ENCODE measurements at regions not wholly inside any gene's neighbourhood (a gene's known extent, or its start where the extent isn't known, plus 50 kb on each side); places are given as distances from the start of the nearest gene placed in this dataset.
"Not testable (repeated sequence)": the region's sequence is repeated elsewhere in the genome, so short reads cannot be mapped to it uniquely, and the experiment has no call there.

DNA sequence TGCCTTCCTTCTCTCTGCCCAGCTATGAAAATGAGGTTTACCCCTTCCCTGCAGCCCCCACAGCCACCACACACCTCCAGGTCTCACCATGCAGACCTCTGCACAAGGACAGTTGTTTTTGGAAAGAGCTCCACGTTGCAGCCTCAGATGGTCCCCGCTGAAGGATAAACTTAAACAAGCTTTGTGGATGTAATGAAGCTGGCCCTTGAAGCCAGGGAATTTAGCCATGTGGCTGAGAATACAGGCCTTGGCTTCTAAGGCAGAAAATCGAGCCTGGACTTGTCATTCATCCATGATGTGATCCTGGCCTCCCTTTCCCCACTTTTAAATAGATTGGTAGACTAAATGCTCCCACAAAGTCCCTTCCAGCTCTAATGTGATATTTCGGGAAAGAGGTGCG is 79.4 kb downstream of the TBX3 start:
- H2AFZ ChIP-seq (ENCODE audit: low read length): no peak overlapping the region
- no peaks in the 10 kb centered on the region for H3K4me1 ChIP-seq (ENCODE audit: insufficient read depth, low read length)
- H3K27me3 ChIP-seq (ENCODE audit: low read length): peaks cover 43% of the 10 kb centered on the region
- H3K4me3 ChIP-seq (ENCODE audit: low read length): no peak overlapping the region
- no peak overlapping the region for H3K9ac ChIP-seq (ENCODE audit: low read length)
- H3K79me2 ChIP-seq (ENCODE audit: low read length): no peaks in the 10 kb centered on the region
- no peak overlapping the region for H3K4me2 ChIP-seq (ENCODE audit: low read length)
- no peaks in the 10 kb centered on the region for H3K9me2 ChIP-seq (replicated peaks; ENCODE audit: low read length)
- H3K27ac ChIP-seq (ENCODE audit: low read length): no peak overlapping the region
- no peaks in the 10 kb centered on the region for H4K20me1 ChIP-seq (ENCODE audit: low read length)
- ChIA-PET CTCF (no interaction called here), POLR2A (ENCODE audit: unreplicated experiment) (no interaction called here)
- no peaks in the 10 kb centered on the region for H3F3A ChIP-seq (ENCODE audit: low read length, unreplicated experiment)
- intact Hi-C loops (cut with micrococcal nuclease): no loop called here
- DNase-seq (no peak), ATAC-seq (no peak)
- no peaks in the 10 kb centered on the region for H3K36me3 ChIP-seq (ENCODE audit: low read depth, low read length)
- TF ChIP-seq EZH2 (IDR thresholded peaks at IDR 0.05; ENCODE audit: low read length, unreplicated experiment): no peak
- TF ChIP-seq EZH2phosphoT487 (IDR thresholded peaks at IDR 0.05; ENCODE audit: borderline replicate concordance, low read length): no peak
- TF ChIP-seq, protein P1, sequence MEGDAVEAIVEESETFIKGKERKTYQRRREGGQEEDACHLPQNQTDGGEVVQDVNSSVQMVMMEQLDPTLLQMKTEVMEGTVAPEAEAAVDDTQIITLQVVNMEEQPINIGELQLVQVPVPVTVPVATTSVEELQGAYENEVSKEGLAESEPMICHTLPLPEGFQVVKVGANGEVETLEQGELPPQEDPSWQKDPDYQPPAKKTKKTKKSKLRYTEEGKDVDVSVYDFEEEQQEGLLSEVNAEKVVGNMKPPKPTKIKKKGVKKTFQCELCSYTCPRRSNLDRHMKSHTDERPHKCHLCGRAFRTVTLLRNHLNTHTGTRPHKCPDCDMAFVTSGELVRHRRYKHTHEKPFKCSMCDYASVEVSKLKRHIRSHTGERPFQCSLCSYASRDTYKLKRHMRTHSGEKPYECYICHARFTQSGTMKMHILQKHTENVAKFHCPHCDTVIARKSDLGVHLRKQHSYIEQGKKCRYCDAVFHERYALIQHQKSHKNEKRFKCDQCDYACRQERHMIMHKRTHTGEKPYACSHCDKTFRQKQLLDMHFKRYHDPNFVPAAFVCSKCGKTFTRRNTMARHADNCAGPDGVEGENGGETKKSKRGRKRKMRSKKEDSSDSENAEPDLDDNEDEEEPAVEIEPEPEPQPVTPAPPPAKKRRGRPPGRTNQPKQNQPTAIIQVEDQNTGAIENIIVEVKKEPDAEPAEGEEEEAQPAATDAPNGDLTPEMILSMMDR (conservative IDR thresholded peaks at IDR 0.05; ENCODE audit: low read depth, low read length): no peak
- no TSS peak for BruUV-seq (replicated peaks)
- no peaks in the 10 kb centered on the region for H3K9me3 ChIP-seq (ENCODE audit: low read length)

- H4K20me1 ChIP-seq (ENCODE audit: low read length); H3K4me1 ChIP-seq (ENCODE audit: insufficient read depth, low read length); H3K27ac ChIP-seq (ENCODE audit: low read length); H3K79me2 ChIP-seq (ENCODE audit: low read length); H3K9ac ChIP-seq (ENCODE audit: low read length); intact Hi-C loops (cut with micrococcal nuclease); DNase-seq; H3F3A ChIP-seq (ENCODE audit: low read length, unreplicated experiment); H3K9me3 ChIP-seq (ENCODE audit: low read length); H3K4me2 ChIP-seq (ENCODE audit: low read length); H3K9me2 ChIP-seq (replicated peaks; ENCODE audit: low read length); H3K36me3 ChIP-seq (ENCODE audit: low read depth, low read length); ATAC-seq; H2AFZ ChIP-seq (ENCODE audit: low read length); CTCF ChIA-PET; POLR2A ChIA-PET (ENCODE audit: unreplicated experiment); H3K4me3 ChIP-seq (ENCODE audit: low read length); BruUV-seq (replicated peaks): not testable (repeated sequence)
- peaks cover 37% of the 10 kb centered on the region for H3K27me3 ChIP-seq (ENCODE audit: low read length)
Measured at GRCh38 chr12:114600584-114600983, 83.4 kb downstream of the TBX3 start.

DNA sequence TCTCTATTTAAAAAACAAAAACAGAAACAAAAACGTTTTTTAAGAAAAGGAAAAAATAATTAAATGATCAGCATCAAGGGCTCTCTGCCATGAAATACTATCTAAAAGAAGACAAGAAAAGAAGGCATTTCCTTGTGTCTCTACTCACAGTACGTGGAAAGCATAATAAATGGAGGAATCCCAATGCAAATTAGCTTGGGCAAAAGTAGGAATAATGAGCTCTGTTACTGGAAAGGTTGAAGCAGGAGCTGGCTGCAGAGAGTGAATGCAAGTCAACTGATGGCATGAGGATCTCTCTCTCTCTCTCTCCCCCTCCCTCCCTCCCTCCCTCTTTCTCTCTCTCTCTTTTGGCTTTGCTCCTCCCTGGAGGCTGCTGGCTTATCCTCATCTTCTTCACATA is 85.9 kb downstream of the TBX3 start:
- Histone ChIP-seq H2AFZ (ENCODE audit: low read length) (no peak overlapping the region), H3K4me3 (ENCODE audit: low read length) (no peak overlapping the region), H3K9me2 (replicated peaks; ENCODE audit: low read length) (no peaks in the 10 kb centered on the region), H3K27ac (ENCODE audit: low read length) (no peak overlapping the region), H3K4me1 (ENCODE audit: insufficient read depth, low read length) (no peaks in the 10 kb centered on the region), H3K4me2 (ENCODE audit: low read length) (no peak overlapping the region), H3K79me2 (ENCODE audit: low read length) (no peaks in the 10 kb centered on the region), H3K9me3 (ENCODE audit: low read length) (no peaks in the 10 kb centered on the region), H3K36me3 (ENCODE audit: low read depth, low read length) (no peaks in the 10 kb centered on the region), H3K9ac (ENCODE audit: low read length) (no peak overlapping the region), H3K27me3 (ENCODE audit: low read length) (peaks cover 26% of the 10 kb centered on the region; the same call in 1 of the 2 replicates), H3F3A (ENCODE audit: low read length, unreplicated experiment) (no peaks in the 10 kb centered on the region), H4K20me1 (ENCODE audit: low read length) (no peaks in the 10 kb centered on the region)
- ChIA-PET CTCF (no interaction called here), POLR2A (ENCODE audit: unreplicated experiment) (no interaction called here)
- intact Hi-C loops (cut with micrococcal nuclease): no loop called here
- BruUV-seq (replicated peaks): no TSS peak
- TF ChIP-seq, protein P1 (conservative IDR thresholded peaks at IDR 0.05; ENCODE audit: low read depth, low read length): no peak
- TF ChIP-seq EZH2 (IDR thresholded peaks at IDR 0.05; ENCODE audit: low read length, unreplicated experiment) (no peak), EZH2phosphoT487 (IDR thresholded peaks at IDR 0.05; ENCODE audit: borderline replicate concordance, low read length) (no peak)
- ATAC-seq: no peak
- DNase-seq: no peak
